ENCODE measurements at regions not wholly inside any gene's neighbourhood (a gene's known extent, or its start where the extent isn't known, plus 50 kb on each side); places are given as distances from the start of the nearest gene placed in this dataset.

GRCh38 chr17:27082775-27083154 is 211.1 kb upstream of the WSB1 start:
- TF ChIP-seq TAF1 (conservative IDR thresholded peaks at IDR 0.05) (no peak), YY1 (IDR thresholded peaks at IDR 0.05) (no peak), CTCF (IDR thresholded peaks at IDR 0.05; ENCODE audit: low read depth, low read length, missing input control) (no peak), ATF3 (IDR thresholded peaks at IDR 0.05) (no peak), MAX (IDR thresholded peaks at IDR 0.05) (no peak), SP1 (IDR thresholded peaks at IDR 0.05) (no peak), RAD21 (IDR thresholded peaks at IDR 0.05) (no peak), ZBTB33 (IDR thresholded peaks at IDR 0.05) (no peak), HNF4G (IDR thresholded peaks at IDR 0.05) (no peak), RXRA (IDR thresholded peaks at IDR 0.05) (no peak), JUND (IDR thresholded peaks at IDR 0.05) (no peak), EGR1 (IDR thresholded peaks at IDR 0.05; ENCODE audit: low read depth in 2 of 2) (no peak)

All from liver (tissue), 3 donors.